Stimulated activated CD8-positive, alpha-beta memory T cell treated with anti-CD3 and anti-CD28 coated beads, Interleukin-4, amount 100 ng/mL, for 1 hour (primary cell): ENCODE measurements at regions not wholly inside any gene's neighbourhood (a gene's known extent, or its start where the extent isn't known, plus 50 kb on each side); places are given as distances from the start of the nearest gene placed in this dataset.
A peak's percentile ranks its signal among the peaks of the same experiment; 100 is the strongest.

Source experiments
- DNase-seq, 2 donors: peaks; one replicate each; pipeline ENCODE4 v3.0.0-alpha.2; 2020; ENCODE audit warnings: low read depth in 2 of 2, low spot score in 1 of 2

DNA sequence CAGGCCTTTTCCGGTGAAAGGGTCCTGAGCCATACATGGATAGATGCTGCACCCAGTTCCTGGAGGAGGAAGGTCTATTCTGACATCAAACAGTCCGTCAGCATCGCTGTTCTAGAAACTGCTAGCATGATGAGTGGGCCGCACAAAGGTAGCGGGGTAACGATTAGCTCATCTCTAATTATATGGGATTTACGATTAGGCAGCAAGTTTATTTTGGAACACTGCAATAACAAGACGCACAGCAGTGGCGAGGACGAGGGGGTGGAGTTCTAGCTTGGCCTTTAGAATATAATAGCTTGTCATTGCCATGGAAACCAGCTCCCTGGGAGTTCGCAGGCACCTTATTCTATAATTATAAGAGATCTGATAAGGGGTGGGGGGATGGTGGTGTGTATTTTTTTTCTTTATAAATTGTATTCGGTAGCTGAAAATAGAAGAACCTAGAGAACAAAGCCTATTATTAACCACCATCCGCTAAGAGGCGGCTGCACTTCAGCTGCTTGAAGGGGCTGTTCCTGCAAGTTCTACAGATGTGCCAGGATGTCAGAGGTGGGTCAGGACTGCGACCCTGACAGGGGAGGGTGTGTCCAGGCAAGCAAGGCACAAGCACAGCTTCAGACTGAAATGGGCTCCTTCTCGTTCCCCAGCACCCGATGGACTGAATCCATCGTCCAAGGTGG is 311.0 kb downstream of the AGTPBP1 start:
- DNase-seq, result no peak

DNA sequence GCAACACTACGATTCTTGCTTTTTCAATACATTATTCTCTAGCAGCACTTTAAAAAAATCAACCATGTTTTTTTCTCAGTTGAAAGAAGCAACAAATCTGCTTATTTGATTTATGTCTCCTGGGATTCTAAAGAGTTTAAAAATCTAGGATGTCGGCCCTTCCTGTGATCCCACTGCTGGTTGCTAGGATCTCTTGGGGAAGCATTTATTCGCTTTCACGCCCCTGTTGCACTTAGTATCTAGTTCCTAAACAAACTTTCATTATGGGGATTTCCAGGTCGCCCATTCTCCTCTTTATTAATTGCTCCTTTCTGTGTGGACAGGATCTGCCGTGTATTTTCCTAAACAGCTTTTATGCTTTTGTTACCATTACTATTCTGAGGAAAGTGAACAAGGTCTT is 313.5 kb downstream of the AGTPBP1 start:
- no peak for DNase-seq

DNA sequence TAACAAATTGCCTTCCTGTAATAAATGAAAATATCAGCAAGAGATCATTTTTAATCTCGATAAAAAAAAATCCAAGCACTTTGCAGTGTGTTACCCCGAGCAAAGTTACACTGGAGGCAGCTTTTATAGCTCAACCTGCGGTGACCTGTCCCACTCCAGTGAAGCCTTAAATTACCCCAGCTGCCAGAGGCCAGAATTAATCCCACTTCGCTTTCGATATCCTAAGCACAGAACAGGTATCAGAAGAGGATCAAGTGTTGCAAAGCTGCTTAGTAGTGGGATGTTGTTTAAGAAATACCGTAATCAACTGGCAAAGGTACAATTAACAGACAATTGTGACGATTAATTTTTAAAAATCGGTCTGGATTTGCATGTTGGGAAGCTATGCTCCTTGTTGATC is 314.0 kb downstream of the AGTPBP1 start:
- DNase-seq, result no peak

DNA sequence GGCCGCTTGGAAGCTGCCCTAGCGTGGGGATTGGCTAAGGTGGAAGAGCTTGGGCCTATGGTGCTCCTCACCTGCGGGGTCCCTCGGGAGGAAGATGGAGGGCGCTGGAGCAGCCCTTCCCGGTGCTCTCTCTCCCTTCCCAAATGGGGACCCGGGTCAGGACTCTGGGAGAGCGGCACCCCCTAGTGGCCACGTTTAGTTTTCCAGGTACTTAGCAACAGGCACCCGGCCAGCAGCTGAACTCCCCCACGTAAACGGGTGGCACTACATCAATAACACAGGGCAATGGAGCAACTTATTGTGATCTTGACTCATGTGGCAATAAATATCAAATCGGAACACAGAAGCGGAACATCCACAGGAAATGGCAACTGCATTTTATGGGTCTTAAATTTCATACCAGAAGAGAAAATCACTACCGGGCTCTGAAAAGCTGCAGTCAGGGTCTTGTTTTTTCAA is 316.6 kb downstream of the AGTPBP1 start:
- DNase-seq, result peak in 1 of 2 donors; percentile 9

DNA sequence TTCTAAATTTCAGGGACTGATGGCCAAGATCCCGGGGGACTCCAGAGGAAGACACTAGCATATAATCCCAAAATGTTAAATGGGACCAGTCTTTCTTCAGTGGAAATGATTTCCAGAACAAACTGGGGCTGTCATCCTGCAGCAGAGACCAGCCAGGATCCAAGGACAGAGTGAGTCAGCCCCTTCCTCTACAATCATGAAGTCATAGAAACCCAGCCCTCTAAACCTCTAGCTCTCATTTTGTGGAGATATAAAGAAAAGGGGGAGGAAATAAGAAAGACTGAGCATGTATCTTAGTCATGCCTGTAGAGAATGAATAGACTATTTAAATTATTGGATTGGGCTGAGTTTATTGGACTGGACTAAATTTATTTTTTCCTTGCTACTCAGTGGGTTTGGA is 318.3 kb downstream of the AGTPBP1 start:
- no peak for DNase-seq

DNA sequence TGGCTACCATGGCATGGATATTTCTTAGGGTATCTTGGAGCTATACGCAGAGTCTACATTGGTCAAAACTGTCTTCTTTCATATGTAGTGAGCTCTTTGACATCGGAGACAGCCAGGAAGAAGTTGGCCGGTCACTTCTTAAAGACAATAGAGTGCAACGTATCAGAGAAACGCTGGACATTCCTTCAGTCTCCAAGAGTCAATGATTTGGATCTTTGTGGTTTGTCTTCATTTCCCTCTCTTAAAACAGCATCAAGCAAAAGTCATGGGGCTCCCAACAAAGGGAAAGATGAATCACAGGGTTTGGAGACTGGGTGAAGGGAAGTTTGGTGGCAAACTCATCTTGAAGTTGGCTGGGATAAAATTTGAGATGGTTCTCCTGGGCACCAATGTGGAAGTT is 320.1 kb downstream of the AGTPBP1 start:
- no peak for DNase-seq

DNA sequence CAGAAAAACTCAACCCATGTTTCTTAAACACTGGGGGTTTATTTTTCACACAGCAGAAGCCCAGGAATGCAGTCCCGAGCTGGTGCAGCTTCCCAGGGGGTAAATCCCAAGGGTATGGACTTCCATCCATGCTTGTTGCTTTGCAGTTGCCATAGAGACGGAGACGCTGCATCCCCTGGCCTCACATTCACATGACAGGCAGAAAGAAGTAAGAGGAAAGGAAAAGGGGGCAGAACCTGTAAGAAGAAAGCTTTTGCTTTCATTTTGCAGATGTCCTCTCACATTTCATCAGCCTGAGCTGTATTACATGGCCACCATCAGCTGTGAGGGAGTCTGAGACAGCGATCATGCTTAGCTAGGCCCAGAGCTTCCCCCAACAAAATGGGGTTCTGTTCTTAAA is 321.0 kb downstream of the AGTPBP1 start:
- no peak for DNase-seq

DNA sequence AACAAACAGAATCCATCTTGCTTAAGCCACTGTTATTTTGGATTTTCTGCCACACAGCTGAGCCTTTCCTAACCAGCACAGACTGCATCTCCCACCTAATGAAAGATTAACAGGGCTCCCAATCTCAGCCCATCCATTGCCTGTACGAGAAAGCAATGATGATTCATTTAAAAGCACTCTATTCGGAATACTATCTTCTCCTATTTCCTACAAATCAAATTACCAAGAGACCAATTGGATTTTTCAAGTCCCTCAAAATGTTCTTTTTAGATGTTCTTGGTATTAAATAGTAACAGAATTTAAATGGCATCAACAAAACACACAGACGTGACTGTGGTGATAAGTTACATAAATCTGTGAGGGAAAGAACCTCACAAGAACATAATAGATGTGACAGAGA is 324.1 kb downstream of the AGTPBP1 start:
- DNase-seq, result no peak

DNA sequence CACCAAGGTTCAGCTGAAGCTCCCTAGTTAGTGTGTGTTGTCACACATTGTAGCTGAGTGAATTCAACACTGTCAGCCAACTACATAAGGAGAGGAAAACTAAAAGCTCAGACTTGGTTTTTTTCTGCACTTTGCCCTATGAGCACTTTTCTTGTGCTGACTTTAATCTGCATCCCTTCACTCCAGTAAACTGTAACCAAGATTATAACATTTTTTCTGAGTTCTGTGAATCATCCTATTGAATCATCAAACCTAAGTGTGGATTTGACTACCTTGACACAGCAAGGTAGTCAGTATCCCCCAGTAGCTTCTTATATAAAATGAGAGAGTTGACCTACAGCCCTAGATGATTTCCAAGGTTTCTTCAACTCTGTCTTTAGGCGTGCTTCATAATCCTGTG is 325.0 kb downstream of the AGTPBP1 start:
- no peak for DNase-seq

DNA sequence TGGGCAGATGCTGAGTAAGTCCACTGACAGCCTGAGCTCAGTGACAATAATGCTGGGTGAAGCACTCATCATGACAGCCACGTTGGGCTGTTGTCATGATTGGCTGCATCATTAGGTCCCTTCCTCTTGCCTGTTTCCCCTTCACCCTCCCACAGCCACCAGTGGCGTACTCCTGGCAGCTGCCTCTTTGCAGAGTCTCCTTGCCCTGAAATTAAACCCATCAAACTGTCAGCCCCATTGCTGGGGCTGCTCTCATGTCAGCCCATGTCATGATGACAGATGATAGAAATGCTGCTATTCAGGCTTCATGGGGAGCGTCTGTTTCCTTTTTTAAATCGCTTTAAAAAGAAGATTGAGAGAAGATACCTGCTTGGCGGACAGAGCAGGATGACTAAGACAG is 327.4 kb downstream of the AGTPBP1 start:
- DNase-seq, result no peak

DNA sequence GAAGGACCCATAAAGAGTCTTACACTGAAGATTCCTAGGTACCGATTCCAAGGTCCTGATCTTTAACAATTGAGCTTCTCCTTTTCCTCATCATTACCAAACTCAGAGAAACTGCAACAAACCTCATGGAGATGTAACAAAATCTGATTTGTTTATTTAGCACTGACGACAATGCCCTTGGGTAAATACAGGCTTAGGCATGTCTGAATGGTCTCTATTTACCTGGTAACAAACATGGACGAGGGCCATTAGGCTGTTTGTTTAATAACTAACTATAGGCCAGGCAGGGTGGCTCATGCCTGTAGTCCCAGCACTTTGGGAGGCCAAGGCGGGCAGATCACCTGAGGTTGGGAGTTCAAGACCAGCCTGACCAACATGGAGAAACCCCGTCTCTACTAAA is 333.3 kb downstream of the AGTPBP1 start:
- DNase-seq, result no peak

DNA sequence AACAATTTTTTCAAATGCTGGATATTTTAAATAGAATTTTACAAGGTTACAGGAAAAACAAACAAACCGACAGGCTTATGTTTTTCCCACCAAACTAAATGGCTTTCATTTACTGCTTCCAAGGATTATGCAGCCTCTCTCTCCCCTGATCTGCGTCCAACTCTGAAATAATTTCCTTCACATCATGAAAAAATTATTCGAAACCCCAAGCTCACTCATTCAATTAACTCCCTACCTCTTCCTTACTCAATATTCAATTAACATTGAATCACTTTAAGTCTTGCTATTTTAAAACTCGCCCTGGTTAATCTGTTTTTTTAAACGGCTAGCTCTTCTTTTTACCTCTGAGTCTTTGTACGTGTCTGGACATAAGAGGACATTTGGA is 336.2 kb downstream of the AGTPBP1 start:
- DNase-seq, result no peak

DNA sequence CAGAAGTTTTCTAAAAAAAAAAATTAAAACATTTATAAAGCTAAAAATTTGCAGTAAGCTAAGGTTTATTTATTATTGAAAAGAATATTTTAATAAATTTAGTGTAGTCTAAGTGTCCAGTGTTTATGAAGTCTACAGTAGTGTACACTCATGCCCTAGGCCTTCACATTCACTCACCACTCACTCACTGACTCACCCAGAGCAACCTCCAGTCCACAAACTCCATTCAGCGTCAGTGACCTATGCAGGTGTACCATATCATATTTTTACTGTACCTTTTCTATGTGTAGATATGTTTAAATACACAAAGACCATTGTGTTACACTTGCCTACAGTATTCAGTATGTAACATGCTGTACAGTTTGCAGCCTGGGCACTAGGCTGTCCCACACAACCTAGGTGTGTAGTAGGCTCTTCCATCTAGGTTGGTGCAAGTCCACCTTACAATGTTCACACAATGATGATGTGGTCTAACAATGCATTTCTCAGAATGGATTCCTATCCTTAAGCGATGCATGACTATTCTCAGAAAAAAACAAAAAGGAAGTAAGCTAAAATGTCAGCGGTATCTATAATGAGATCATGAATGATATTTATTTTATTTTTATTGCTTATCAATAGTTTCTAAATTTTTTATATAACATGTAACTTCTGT is 336.7 kb downstream of the AGTPBP1 start:
- no peak for DNase-seq

DNA sequence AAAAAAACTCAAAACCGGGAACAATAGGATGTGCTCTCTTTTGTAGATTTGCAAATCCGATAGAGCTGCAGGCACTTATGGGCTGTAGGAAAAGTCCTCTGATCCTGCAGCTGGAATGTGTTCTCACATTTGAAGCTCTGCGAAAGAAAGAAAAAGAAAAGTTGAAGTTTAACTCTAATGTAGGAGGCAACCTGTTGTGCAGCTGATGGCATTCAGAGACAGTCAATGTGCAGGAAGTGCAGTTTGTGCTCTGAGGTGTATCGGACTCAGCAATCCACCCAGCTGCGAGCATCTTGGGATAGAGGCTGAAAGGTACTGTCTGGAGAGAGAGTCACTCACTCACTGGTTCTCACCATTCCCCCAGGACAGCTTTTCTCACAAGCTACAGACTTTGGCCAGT is 339.2 kb downstream of the AGTPBP1 start:
- DNase-seq, result no peak

DNA sequence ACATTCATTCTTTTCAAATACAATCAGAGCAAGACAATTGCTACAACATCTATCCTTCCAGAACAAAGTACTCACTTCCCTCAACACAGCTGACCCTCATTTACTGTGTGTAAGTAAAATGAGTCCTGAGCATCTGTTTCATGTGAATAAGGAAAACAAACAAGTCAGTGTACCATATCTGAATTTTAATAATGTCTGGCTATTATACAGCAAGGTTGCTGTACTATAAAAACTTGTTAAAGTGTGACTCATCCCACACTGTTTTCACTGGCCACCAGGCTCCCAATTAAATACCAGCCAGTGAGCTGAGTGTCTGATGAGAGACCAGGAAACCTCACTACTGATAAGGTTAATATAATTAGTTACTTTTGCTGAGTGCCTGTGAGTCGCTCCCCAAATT is 339.8 kb downstream of the AGTPBP1 start:
- DNase-seq, result no peak

DNA sequence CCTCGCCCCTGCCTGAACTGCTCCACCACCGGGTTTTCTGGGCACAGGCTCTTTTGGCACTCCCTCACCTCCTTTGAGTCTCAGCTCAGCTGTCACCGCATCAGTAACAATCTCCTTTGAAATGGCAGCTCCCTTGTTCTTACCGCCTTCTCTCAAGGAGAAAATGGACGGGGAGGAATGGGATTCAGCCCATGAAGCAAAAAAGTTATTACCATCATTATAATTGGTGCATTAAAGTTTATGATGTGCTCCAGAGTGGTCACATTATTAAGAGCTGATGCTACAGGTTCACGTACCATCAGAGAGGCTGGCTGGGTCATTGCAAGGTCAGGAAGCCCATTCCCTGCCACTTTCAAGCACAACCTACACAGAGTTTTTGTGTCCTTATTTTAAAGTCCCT is 344.7 kb downstream of the AGTPBP1 start:
- DNase-seq, result no peak

DNA sequence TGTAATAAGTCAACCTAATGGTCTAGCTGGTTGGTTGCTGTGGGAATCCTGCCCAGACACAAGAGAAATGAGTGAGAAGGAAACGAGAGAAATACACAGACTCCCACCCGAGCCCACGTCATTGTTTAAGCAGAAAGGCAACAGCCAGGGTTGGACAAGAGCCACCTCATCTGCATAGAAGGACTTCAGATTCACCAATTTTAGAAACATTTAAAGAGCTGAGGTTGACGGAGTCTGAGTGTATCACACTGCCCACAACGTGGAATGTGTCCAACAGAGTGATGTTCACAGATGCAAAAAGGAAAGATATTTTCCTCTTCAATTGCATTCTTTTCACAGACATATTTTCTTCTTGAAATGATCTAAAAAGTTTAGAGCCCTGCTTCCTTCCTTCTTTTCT is 349.5 kb downstream of the AGTPBP1 start:
- no peak for DNase-seq

DNA sequence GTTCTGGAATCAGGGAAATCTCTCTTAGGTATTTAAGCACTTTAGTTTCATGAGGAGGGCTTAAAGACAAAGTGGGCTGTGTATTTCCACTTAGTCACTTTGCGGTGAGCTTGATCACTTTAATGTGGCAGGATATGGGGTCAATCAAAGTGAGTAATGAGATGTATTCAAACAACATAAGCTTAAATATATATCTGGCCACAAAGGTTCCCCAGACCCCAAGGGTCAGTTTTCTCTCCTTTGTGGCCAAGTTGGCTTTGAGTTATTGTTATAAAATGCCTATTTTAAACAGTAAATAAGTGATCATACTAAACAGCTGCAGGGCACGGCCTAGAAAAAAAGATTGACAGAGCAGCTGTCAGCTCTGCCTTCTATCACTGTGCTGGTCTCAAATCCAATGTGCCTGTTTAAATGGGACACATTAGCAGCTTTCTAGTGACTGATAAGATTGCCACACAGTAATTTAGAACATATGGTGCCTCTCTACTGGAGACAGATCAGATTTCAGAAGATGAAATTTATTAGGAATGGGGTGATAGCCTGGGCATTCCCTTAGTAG is 363.9 kb downstream of the AGTPBP1 start:
- DNase-seq, result no peak

DNA sequence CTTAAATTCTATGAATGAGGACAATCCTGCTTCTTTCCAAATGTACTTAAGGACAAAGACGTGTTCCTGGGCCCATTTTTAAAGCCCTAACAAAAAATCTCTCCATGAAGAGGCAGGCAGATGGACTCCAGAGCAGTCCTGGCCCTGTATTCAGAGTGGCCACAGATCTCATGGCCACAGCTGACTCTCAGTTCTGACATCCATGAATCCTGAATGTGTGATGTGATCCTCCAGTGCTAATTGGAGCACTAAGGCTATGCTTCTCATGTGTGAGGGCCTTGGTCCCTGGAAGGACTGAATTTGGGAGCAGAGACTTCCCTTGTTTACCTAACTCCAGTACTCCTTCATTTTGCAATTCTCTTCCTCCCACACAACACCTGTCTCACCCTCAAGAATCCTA is 373.0 kb downstream of the AGTPBP1 start:
- DNase-seq, result no peak

DNA sequence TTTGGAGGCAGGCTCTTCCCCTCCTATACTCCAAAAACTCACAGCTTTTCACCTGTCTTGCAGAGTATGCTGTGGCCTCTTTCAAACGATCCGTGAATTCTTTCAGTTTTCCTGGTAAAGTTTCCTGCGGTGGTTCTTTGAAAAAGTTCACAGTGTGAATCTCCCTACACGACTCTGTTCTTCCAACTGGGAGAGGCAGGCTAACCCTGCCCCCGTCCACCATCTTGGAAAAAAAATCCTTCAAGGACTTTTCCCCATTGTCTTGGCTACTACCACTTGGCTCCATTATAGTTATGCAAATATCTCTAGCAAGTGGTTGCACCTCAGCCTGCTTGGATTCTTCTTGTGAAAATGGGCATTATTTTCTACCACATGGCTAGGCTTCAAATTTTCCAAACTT is 382.6 kb downstream of the AGTPBP1 start:
- DNase-seq, result no peak

DNA sequence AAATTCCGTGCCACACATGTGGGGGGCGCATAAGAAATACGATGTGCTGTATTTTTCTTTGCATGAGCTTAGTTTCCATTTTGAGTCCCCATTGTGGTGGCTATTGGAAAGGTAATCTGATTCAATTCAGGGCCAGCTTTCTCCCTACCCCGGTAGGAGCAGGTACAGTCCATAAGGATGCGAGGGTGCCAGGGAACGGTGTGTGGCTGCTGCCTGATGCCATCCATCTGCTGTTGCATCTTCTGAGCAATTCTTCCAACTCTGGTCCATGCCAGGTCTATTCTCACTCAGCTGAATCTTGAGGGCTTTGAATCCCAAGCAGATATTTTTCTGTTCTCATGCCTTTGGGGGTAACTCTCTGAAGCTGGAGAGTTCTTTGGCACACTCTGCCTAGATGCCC is 392.7 kb downstream of the AGTPBP1 start:
- DNase-seq, result no peak

DNA sequence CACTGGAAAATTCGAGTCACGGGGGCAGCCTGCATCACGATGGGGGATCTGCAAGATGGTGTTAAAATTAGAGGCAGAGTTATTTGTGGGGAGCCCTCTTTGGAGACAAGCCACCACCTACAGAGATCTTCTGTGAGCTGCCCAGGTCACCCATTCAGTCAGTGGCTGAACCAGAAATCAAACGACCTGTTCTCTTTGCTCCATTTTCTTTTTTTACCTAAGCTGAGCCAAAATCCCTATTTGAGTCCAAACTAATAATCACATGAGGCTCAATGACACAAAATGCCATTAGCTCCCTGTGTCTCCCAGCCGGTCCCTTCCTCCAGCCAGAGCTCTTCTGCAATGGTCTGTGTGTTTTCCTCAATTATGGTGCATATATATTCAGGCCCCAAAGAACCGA is 394.2 kb downstream of the AGTPBP1 start:
- no peak for DNase-seq

DNA sequence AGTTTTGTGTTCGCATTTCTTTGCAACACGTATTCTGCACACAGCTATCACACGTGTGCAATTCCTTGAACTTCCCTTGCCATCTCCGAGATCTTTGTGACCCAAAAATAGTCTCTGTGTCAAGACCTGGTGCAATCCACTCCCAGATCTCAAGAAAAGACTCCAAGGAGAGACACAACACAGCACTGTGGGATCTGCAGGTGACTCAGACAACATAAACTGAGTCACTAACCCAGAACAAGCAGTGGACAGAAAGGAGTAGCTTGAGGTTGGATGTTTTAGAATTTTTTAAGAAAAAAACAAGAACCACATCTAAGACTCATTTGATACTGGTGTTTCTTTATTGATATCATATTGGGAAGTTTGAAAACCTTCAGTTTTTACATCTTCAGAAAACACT is 396.9 kb downstream of the AGTPBP1 start:
- no peak for DNase-seq
